H1 (cell line): ENCODE measurements at regions not wholly inside any gene's neighbourhood (a gene's known extent, or its start where the extent isn't known, plus 50 kb on each side); places are given as distances from the start of the nearest gene placed in this dataset.

ENCODE experiments used
- YY1 ChIP-seq: IDR thresholded peaks from 2 replicates; pipeline ENCODE4 v1.6.1; 2011; ENCODE audit warnings: low read depth, mild to moderate bottlenecking, low read length

- TF ChIP-seq YY1: no peak
These were observed 206.0 kb upstream of the FOXQ1 start (continued) for GRCh38 chr6:1105833-1106400.
